SK-N-SH treated with all-trans-retinoic acid at 6 μM for 48 hours (cell line): ENCODE measurements at regions not wholly inside any gene's neighbourhood (a gene's known extent, or its start where the extent isn't known, plus 50 kb on each side); places are given as distances from the start of the nearest gene placed in this dataset.

Experiments used
- ATAC-seq: fragments of 200-7000 bp; cut with Tn5 transposase; 3 replicates; pipeline ENCODE4 v1.9.1; 2020; ENCODE audit warnings: mild to moderate bottlenecking, moderate library complexity
- ARNTL ChIP-seq: fragments of 450-650 bp; formaldehyde crosslinking; IDR thresholded peaks from 2 replicates; pipeline ENCODE4 v1.5.0; 2020; ENCODE audit warnings: low read depth, mild to moderate bottlenecking, moderate library complexity, borderline replicate concordance
- BACH2 ChIP-seq: fragments of 250-450 bp; sonication (Bioruptor Pico); IDR thresholded peaks from 2 replicates; pipeline ENCODE4 v1.9.0; 2021; ENCODE audit warnings: mild to moderate bottlenecking, borderline replicate concordance
- CREB5 ChIP-seq: fragments of 250-450 bp; sonication (Bioruptor Pico); IDR thresholded peaks from 2 replicates; pipeline ENCODE4 v1.5.1; 2020; ENCODE audit warnings: low read depth, mild to moderate bottlenecking, moderate library complexity
- CSDC2 ChIP-seq: fragments of 250-450 bp; sonication (Bioruptor Pico); IDR thresholded peaks from 2 replicates; pipeline ENCODE4 v1.5.0; 2020; ENCODE audit warnings: mild to moderate bottlenecking, moderate library complexity
- ESRRG ChIP-seq: fragments of 250-450 bp; sonication (Bioruptor Pico); IDR thresholded peaks from 2 replicates; pipeline ENCODE4 v1.6.1; 2021; ENCODE audit warnings: mild to moderate bottlenecking
- GLIS3 ChIP-seq: fragments of 250-450 bp; sonication (Bioruptor Pico); IDR thresholded peaks from 2 replicates; pipeline ENCODE4 v1.5.0; 2020; ENCODE audit warnings: mild to moderate bottlenecking, moderate library complexity
- ISL1 ChIP-seq: fragments of 250-450 bp; sonication (Bioruptor Pico); IDR thresholded peaks from 2 replicates; pipeline ENCODE4 v2.1.2; 2022; ENCODE audit warnings: mild to moderate bottlenecking, moderate library complexity
- OSR1 ChIP-seq: fragments of 250-450 bp; sonication (Bioruptor Pico); IDR thresholded peaks from 2 replicates; pipeline ENCODE4 v1.8.0; 2022; ENCODE audit warnings: moderate library complexity, mild to moderate bottlenecking, inconsistent platforms
- POU6F1 ChIP-seq: fragments of 250-450 bp; sonication (Bioruptor Pico); IDR thresholded peaks from 2 replicates; pipeline ENCODE4 v1.8.0; 2021; ENCODE audit warnings: low read depth, mild to moderate bottlenecking, moderate library complexity, borderline replicate concordance
- RARB ChIP-seq: fragments of 250-450 bp; sonication (Bioruptor Pico); IDR thresholded peaks from 2 replicates; pipeline ENCODE4 v1.8.0; 2021; ENCODE audit warnings: mild to moderate bottlenecking, moderate library complexity
- SNAI2 ChIP-seq: fragments of 250-450 bp; sonication (Bioruptor Pico); IDR thresholded peaks from 2 replicates; pipeline ENCODE4 v1.5.0; 2020; ENCODE audit warnings: mild to moderate bottlenecking, moderate library complexity
- TOX ChIP-seq: fragments of 250-450 bp; sonication (Bioruptor Pico); IDR thresholded peaks from 2 replicates; pipeline ENCODE4 v1.8.0; 2021; ENCODE audit warnings: mild to moderate bottlenecking, moderate library complexity, borderline replicate concordance
- ZC3H10 ChIP-seq: fragments of 250-450 bp; sonication (Bioruptor Pico); IDR thresholded peaks from 2 replicates; pipeline ENCODE4 v1.5.1; 2021; ENCODE audit warnings: mild to moderate bottlenecking, moderate library complexity
- ZFP3 ChIP-seq: fragments of 250-450 bp; sonication (Bioruptor Pico); IDR thresholded peaks from 2 replicates; pipeline ENCODE4 v1.5.0; 2020; ENCODE audit warnings: mild to moderate bottlenecking, moderate library complexity
- ZNF565 ChIP-seq: fragments of 450-650 bp; formaldehyde crosslinking; conservative IDR thresholded peaks from 2 replicates; pipeline ENCODE4 v1.5.0; 2020; ENCODE audit warnings: low read depth, mild to moderate bottlenecking, moderate library complexity
- ZNF70 ChIP-seq: fragments of 450-650 bp; formaldehyde crosslinking; IDR thresholded peaks from 2 replicates; pipeline ENCODE4 v1.5.0; 2020; ENCODE audit warnings: mild to moderate bottlenecking, moderate library complexity
- ZNF8 ChIP-seq: fragments of 450-650 bp; formaldehyde crosslinking; IDR thresholded peaks from 2 replicates; pipeline ENCODE4 v1.5.0; 2020; ENCODE audit warnings: mild to moderate bottlenecking, moderate library complexity
- TF ChIP-seq, protein P1 (sequence below): fragments of 250-450 bp; sonication (Bioruptor Pico); IDR thresholded peaks from 2 replicates; pipeline ENCODE4 v1.5.0; 2020; ENCODE audit warnings: mild to moderate bottlenecking, moderate library complexity
- TF ChIP-seq, protein P2 (sequence below): fragments of 250-450 bp; sonication (Bioruptor Pico); IDR thresholded peaks from 2 replicates; pipeline ENCODE4 v1.8.0; 2020; ENCODE audit warnings: mild to moderate bottlenecking, moderate library complexity, borderline replicate concordance
- TF ChIP-seq, protein P3 (sequence below): fragments of 250-450 bp; sonication (Bioruptor Pico); IDR thresholded peaks from 2 replicates; pipeline ENCODE4 v1.5.1; 2021; ENCODE audit warnings: mild to moderate bottlenecking, moderate library complexity

DNA sequence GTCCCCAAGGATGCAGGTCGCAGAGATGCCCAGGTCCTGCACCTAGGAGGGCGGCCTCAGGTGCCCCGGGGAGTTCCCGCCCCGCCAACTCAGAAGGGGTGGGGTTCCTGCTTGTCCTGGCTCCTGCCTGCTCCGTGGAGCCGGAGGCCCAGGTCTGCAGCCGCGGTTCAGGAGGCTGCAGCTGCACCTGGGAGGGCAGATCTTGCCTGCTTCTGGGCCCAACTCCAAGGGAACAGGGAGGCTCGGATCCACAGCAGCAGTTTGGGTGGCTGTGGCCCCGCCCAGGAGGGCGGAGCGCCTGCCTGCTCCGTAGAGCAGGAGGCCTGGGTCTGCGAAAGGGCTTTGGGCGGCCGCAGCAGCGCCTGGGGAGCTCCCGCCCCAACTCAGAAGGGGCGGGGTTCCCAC is 108.2 kb upstream of the EGR2 start:
- TF ChIP-seq, protein P1, sequence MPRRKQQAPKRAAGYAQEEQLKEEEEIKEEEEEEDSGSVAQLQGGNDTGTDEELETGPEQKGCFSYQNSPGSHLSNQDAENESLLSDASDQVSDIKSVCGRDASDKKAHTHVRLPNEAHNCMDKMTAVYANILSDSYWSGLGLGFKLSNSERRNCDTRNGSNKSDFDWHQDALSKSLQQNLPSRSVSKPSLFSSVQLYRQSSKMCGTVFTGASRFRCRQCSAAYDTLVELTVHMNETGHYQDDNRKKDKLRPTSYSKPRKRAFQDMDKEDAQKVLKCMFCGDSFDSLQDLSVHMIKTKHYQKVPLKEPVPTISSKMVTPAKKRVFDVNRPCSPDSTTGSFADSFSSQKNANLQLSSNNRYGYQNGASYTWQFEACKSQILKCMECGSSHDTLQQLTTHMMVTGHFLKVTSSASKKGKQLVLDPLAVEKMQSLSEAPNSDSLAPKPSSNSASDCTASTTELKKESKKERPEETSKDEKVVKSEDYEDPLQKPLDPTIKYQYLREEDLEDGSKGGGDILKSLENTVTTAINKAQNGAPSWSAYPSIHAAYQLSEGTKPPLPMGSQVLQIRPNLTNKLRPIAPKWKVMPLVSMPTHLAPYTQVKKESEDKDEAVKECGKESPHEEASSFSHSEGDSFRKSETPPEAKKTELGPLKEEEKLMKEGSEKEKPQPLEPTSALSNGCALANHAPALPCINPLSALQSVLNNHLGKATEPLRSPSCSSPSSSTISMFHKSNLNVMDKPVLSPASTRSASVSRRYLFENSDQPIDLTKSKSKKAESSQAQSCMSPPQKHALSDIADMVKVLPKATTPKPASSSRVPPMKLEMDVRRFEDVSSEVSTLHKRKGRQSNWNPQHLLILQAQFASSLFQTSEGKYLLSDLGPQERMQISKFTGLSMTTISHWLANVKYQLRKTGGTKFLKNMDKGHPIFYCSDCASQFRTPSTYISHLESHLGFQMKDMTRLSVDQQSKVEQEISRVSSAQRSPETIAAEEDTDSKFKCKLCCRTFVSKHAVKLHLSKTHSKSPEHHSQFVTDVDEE (CRISPR knock-in tag) = no peak
- TF ChIP-seq ZC3H10 (CRISPR knock-in tag) = no peak
- no peak for TF ChIP-seq TOX (CRISPR knock-in tag)
- TF ChIP-seq CSDC2 (CRISPR knock-in tag) = no peak
- TF ChIP-seq ZFP3 (CRISPR knock-in tag) = no peak
- no peak for TF ChIP-seq RARB
- no peak for TF ChIP-seq ESRRG
- no peak for TF ChIP-seq CREB5 (CRISPR knock-in tag)
- TF ChIP-seq POU6F1 = no peak
- no peak for TF ChIP-seq ZNF70 (CRISPR knock-in tag)
- no peak for ATAC-seq

- no peak for ATAC-seq
- no peak for TF ChIP-seq BACH2 (CRISPR knock-in tag)
- no peak for TF ChIP-seq ARNTL (CRISPR knock-in tag)
- no peak for TF ChIP-seq OSR1 (CRISPR knock-in tag)
- no peak for TF ChIP-seq ISL1 (CRISPR knock-in tag)
- TF ChIP-seq ZNF565 (CRISPR knock-in tag) = no peak
- TF ChIP-seq, protein P2, sequence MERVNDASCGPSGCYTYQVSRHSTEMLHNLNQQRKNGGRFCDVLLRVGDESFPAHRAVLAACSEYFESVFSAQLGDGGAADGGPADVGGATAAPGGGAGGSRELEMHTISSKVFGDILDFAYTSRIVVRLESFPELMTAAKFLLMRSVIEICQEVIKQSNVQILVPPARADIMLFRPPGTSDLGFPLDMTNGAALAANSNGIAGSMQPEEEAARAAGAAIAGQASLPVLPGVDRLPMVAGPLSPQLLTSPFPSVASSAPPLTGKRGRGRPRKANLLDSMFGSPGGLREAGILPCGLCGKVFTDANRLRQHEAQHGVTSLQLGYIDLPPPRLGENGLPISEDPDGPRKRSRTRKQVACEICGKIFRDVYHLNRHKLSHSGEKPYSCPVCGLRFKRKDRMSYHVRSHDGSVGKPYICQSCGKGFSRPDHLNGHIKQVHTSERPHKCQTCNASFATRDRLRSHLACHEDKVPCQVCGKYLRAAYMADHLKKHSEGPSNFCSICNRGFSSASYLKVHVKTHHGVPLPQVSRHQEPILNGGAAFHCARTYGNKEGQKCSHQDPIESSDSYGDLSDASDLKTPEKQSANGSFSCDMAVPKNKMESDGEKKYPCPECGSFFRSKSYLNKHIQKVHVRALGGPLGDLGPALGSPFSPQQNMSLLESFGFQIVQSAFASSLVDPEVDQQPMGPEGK = no peak
- no peak for TF ChIP-seq ZNF70 (CRISPR knock-in tag)
- TF ChIP-seq SNAI2 (CRISPR knock-in tag) = no peak
- TF ChIP-seq, protein P3, sequence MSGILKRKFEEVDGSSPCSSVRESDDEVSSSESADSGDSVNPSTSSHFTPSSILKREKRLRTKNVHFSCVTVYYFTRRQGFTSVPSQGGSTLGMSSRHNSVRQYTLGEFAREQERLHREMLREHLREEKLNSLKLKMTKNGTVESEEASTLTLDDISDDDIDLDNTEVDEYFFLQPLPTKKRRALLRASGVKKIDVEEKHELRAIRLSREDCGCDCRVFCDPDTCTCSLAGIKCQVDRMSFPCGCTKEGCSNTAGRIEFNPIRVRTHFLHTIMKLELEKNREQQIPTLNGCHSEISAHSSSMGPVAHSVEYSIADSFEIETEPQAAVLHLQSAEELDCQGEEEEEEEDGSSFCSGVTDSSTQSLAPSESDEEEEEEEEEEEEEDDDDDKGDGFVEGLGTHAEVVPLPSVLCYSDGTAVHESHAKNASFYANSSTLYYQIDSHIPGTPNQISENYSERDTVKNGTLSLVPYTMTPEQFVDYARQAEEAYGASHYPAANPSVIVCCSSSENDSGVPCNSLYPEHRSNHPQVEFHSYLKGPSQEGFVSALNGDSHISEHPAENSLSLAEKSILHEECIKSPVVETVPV = no peak
- TF ChIP-seq GLIS3 (CRISPR knock-in tag) = no peak
- TF ChIP-seq ZNF8 = no peak
Observed at GRCh38 chr10:62919776-62920175, 103.6 kb upstream of the EGR2 start.

DNA sequence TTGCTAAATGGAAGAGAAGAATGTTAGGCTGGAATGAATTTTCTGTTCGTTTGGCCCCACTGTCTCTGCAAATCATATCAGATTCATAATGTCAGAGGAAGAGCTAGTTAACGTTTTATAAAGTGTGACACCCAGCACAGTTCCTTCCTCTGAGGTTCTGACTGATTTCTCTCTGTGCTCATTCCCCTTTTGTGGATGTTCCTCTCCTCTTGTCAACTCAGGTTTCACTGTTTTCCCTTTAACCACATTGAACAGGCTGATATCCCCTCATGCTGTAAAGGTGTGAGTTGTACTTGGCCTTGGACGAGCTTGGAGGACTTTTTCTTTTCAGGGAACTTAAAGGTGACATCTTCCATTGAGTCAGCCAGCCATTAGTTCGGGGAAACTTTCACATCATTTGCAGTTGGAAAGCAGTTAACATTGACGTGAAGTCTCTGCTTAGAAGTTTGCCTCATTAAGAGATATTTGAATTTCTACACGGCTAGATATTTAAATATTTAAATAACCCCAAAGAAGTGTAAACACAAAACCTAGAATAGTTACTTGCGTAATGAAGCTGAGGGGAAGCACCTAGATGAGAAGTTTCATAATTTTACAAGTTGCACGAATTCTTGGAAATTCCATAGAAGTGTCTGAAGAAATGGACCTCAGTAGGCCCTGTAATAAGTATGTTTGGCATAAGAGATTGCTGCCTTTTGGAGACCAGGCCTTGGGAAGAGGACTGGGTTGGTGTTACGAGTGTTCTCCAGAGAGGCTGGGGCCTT is 101.5 kb upstream of the EGR2 start:
- no peak for TF ChIP-seq GLIS3 (CRISPR knock-in tag)
- ATAC-seq = no peak

DNA sequence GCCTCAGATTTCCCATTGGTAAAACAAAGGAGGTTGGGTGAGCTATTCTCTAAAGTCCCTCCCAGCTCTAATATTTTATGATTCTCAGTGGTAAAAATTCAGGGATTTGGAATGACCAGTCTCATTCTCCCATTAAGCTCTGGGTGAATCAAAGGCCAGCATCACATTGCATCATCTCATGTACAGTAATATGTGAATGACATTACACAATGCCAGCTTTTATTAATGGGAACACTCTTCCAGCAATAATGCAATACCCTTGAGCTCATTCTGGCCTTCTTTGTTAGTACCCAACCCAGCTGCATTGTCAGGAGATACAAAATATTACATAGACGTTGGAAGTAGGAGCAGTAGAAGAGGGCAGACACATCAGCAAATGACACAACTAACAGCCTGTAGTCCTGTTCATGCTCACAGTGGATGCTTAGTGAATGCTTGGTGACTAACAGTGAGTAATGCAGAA is 100.0 kb upstream of the EGR2 start:
- TF ChIP-seq SNAI2 (CRISPR knock-in tag) (no peak), CREB5 (CRISPR knock-in tag) (no peak)
- TF ChIP-seq, protein P1 (CRISPR knock-in tag) = no peak
- TF ChIP-seq, all 23 proteins: peak for 0
- peak; percentile 53 for ATAC-seq
